Pancreas (tissue), 10 donors: ENCODE measurements at regions not wholly inside any gene's neighbourhood (a gene's known extent, or its start where the extent isn't known, plus 50 kb on each side); places are given as distances from the start of the nearest gene placed in this dataset.

ENCODE experiments used
- ATAC-seq, 4 donors: fragments of 200-7000 bp; cut with Tn5 transposase; one replicate each; pipeline versions ENCODE4 v1.8.0 to v1.9.1; 2020; ENCODE audit warnings: mild to moderate bottlenecking in 4 of 4, moderate library complexity in 4 of 4
- DNase-seq, 6 donors: peaks; one replicate each; pipeline ENCODE4 v3.0.0-alpha.2; 2020
- FAIRE-seq: peaks from 2 replicates; lab custom pipeline; 2012; peaks lifted over from hg19 to GRCh38; lab: Jason Lieb, UNC
- H3K27ac ChIP-seq, 4 donors: fragments of 200-600 bp; sonication (generic); 1 replicate in 3 of 4; 2 replicates in 1 of 4; pipeline versions ENCODE4 v1.5.0 to v1.8.0; 2020
- H3K27me3 ChIP-seq, 4 donors: fragments of 200-600 bp; one replicate each; pipeline ENCODE4 v1.8.0; 2021
- H3K36me3 ChIP-seq, 3 donors: fragments of 200-600 bp; sonication (generic) in 1 of 3; one replicate each; pipeline versions ENCODE4 v1.5.0 to v1.8.0; 2020 to 2021
- H3K4me1 ChIP-seq, 3 donors: fragments of 200-600 bp; one replicate each; pipeline ENCODE4 v1.8.0; 2021
- H3K4me3 ChIP-seq, 4 donors: fragments of 200-600 bp; sonication (generic) in 2 of 4; one replicate each; pipeline versions ENCODE4 v1.5.0 to v1.8.0; 2020 to 2021
- H3K9me3 ChIP-seq, 4 donors: fragments of 200-600 bp; one replicate each; pipeline ENCODE4 v1.8.0; 2021
- CTCF ChIP-seq, 4 donors: fragments of 200-600 bp; sonication (generic) in 3 of 4; IDR thresholded peaks; one replicate each; pipeline versions ENCODE4 v1.5.0 to v1.8.0; 2021; ENCODE audit warnings: antibody characterized with exemption in 4 of 4
- WGBS, 2 donors: extraction: QIAGEN DNeasy Blood & Tissue Kit; methylation state at CpG; one replicate each; pipeline ENCODE4 v1.1.7; 2013; 5-methylcytosine and 5-hydroxymethylcytosine counted together
- intact Hi-C, 3 donors: fragments of 100-400 bp; cut with DNase I; formaldehyde crosslinking; loops; one replicate each; pipeline versions ENCODE4 v1.11.1 to v1.14.2; 2022
- donor health status: healthy with polysubstance abuse.
- donor health status: DM: no; HTN: no; CAD: no; lungs with moderate emphysema.
- donor health status: DM: no; HTN: no; CAD: no.
- donor health status: control.
- donor health status: control.
- donor health status: Bipolar disorder and iron deficiency.
- donor health status: DM: yes; HTN: yes; CAD: no.
- donor health status: DM: no; HTN: no; CAD: no.
- donor health status: DM: no; HTN: no; CAD: no.
- donor health status: DM: yes; HTN: yes; CAD: no.

DNA sequence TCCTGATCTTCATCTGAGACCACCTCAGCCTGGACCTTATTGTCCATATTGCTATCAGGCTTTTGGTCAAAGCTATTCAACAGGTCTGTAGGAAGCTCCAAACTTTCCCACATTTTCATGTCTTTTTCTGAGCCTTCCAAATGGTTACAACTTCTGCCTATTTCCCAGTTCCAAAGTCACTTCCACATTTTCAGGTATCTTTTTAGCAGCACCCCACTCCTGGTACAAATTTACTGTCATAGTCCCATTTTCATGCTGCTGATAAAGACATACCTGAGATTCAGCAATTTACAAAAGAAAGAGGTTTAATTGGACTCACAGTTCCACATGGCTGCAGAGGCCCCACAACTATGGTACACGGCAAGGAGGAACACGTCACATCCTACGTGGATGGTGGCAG lies 815.5 kb downstream of the KCNJ2 start:
- ATAC-seq (no peak), DNase-seq (no peak), FAIRE-seq (no peak)
- no peak for TF ChIP-seq CTCF (IDR thresholded peaks at IDR 0.05)
- whole genome bisulfite sequencing, 2 donors, result 86 to 93% methylated on average over 3 of the region's 3 CpGs
- Histone ChIP-seq H3K27me3 (no peaks in the 10 kb centered on the region), H3K4me3 (no peak overlapping the region), H3K27ac (no peak overlapping the region), H3K36me3 (no peaks in the 10 kb centered on the region), H3K4me1 (no peaks in the 10 kb centered on the region), H3K9me3 (no peaks in the 10 kb centered on the region)
- intact Hi-C loops, result no loop called here

DNA sequence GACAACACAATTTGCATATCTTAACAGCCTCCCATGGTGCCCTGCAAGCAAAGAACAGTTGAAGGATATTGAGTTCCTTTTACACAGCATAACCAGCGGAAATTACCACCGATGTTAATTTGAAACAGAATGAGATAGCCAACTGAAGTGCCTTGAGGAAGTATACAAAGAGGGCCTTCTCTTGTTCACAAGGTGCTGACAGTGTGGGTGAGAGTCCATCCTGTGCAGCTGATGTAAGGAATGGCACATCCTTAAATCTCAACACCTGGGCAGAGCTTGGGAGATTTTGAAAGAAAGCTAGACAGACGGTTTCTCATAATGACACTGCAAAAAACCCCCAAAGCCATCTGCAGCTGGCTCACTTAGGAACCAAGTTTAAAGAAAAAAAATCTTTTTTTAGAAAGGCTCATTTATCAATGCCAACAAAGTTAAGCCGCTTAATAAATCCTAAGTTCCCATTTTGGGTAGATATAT lies 818.6 kb downstream of the KCNJ2 start:
- Histone ChIP-seq H3K4me3 (no peak overlapping the region), H3K27me3 (no peaks in the 10 kb centered on the region), H3K36me3 (no peaks in the 10 kb centered on the region), H3K4me1 (no peaks in the 10 kb centered on the region), H3K9me3 (no peaks in the 10 kb centered on the region), H3K27ac (no peak overlapping the region)
- DNase-seq, result no peak
- 56 to 62% methylated on average over 4 of the region's 4 CpGs for WGBS, 2 donors
- no peak for TF ChIP-seq CTCF (IDR thresholded peaks at IDR 0.05)
- ATAC-seq, result no peak
- FAIRE-seq, result no peak
- intact Hi-C loops, result no loop called here

DNA sequence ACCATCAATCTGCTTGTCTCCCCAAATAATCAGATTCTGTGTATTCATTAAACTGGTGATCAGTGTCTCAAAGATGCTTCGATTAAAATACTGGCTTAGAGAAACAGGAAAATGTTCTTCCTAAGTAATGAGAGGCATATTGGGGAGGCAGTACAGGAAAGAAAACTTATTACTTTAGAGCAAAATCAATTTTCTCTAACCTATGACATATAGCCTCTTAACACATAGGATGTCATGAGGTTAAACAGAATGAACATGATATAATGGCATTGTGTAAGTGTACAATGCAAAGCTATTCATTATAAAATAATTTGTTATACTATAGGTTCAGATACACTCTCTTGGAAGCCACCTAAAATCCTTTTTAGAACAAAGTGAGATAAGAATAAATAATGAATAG lies 819.3 kb downstream of the KCNJ2 start:
- no peaks in the 10 kb centered on the region for H3K27me3 ChIP-seq
- intact Hi-C loops, result no loop called here
- no peak for TF ChIP-seq CTCF (IDR thresholded peaks at IDR 0.05)
- no peaks in the 10 kb centered on the region for H3K4me1 ChIP-seq
- 59 to 82% methylated on average over 1 of the region's 1 CpG for WGBS, 2 donors
- H3K36me3 ChIP-seq, result no peaks in the 10 kb centered on the region
- FAIRE-seq, result no peak
- H3K4me3 ChIP-seq, result no peak overlapping the region
- ATAC-seq, result no peak
- no peaks in the 10 kb centered on the region for H3K9me3 ChIP-seq
- no peak overlapping the region for H3K27ac ChIP-seq
- DNase-seq, result no peak

GRCh38 chr17:70989280-70989679 lies 819.9 kb downstream of the KCNJ2 start:
- Histone ChIP-seq H3K4me1 (no peaks in the 10 kb centered on the region), H3K36me3 (no peaks in the 10 kb centered on the region), H3K27me3 (no peaks in the 10 kb centered on the region), H3K4me3 (no peak overlapping the region), H3K9me3 (no peaks in the 10 kb centered on the region), H3K27ac (no peak overlapping the region)
- TF ChIP-seq CTCF (IDR thresholded peaks at IDR 0.05), result no peak
- WGBS, 2 donors, result 70 to 81% methylated on average over 5 of the region's 5 CpGs
- ATAC-seq (no peak), FAIRE-seq (no peak), DNase-seq (no peak)
- intact Hi-C loops, result no loop called here

DNA sequence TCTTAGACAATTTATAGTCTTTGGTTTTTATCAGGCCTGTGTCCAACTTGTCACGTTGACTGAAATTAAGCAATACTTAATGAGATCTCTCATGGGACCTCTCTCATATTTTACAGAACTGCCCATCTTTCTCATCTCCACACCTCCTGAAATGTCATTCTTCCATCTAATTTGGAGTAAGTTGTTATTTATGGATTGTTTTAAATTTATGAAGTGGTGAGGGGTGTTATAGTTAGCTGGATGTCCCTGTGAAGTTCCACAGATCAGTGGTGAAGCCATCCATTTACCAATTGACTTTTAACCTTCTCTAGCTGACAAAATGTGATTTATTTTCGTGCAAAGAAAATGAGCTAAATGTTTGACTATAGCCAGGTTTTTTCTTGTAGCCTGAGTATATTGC lies 824.9 kb downstream of the KCNJ2 start:
- no peak for TF ChIP-seq CTCF (IDR thresholded peaks at IDR 0.05)
- Histone ChIP-seq H3K36me3 (no peaks in the 10 kb centered on the region), H3K9me3 (no peaks in the 10 kb centered on the region), H3K27ac (no peak overlapping the region), H3K4me3 (no peak overlapping the region), H3K27me3 (no peaks in the 10 kb centered on the region), H3K4me1 (no peaks in the 10 kb centered on the region)
- WGBS, 2 donors, result 45 to 79% methylated on average over 2 of the region's 2 CpGs
- DNase-seq (no peak), ATAC-seq (no peak), FAIRE-seq (no peak)
- intact Hi-C loops, result no loop called here
